Cardiac muscle cell (in vitro differentiated cells and primary cell): ENCODE measurements at regions not wholly inside any gene's neighbourhood (a gene's known extent, or its start where the extent isn't known, plus 50 kb on each side); places are given as distances from the start of the nearest gene placed in this dataset.

Experiments used
- DNase-seq, 2 donors: peaks; one replicate each; pipeline versions ENCODE4 v3.0.0 to v3.0.0-alpha.2; 2010 to 2017; ENCODE audit warnings: low read depth in 1 of 2, low spot score in 1 of 2
- H3K27ac ChIP-seq: fragments of 200-600 bp; sonication (generic); 2 replicates; pipeline ENCODE4 v1.5.1; 2016
- H3K27me3 ChIP-seq: fragments of 200-600 bp; sonication (generic); 2 replicates; pipeline ENCODE4 v1.6.0; 2016; ENCODE audit warnings: control low read depth
- H3K36me3 ChIP-seq: fragments of 200-600 bp; sonication (generic); 2 replicates; pipeline ENCODE4 v1.5.1; 2016; ENCODE audit warnings: control low read depth
- H3K4me1 ChIP-seq: fragments of 200-600 bp; sonication (generic); 2 replicates; pipeline ENCODE4 v1.8.1; 2017; ENCODE audit warnings: low read depth, mild to moderate bottlenecking, mixed run types
- H3K4me3 ChIP-seq: fragments of 200-600 bp; sonication (generic); 2 replicates; pipeline ENCODE4 v1.5.1; 2016; ENCODE audit warnings: mild to moderate bottlenecking
- H3K9me3 ChIP-seq: fragments of 200-600 bp; sonication (generic); 2 replicates; pipeline ENCODE4 v1.5.1; 2017; ENCODE audit warnings: low read depth, mild to moderate bottlenecking, control low read depth
- TF ChIP-seq, protein P1 (sequence below): IDR thresholded peaks from 2 replicates; pipeline ENCODE4 v1.5.1; 2012; ENCODE audit warnings: low read depth, mild to moderate bottlenecking, low read length

DNA sequence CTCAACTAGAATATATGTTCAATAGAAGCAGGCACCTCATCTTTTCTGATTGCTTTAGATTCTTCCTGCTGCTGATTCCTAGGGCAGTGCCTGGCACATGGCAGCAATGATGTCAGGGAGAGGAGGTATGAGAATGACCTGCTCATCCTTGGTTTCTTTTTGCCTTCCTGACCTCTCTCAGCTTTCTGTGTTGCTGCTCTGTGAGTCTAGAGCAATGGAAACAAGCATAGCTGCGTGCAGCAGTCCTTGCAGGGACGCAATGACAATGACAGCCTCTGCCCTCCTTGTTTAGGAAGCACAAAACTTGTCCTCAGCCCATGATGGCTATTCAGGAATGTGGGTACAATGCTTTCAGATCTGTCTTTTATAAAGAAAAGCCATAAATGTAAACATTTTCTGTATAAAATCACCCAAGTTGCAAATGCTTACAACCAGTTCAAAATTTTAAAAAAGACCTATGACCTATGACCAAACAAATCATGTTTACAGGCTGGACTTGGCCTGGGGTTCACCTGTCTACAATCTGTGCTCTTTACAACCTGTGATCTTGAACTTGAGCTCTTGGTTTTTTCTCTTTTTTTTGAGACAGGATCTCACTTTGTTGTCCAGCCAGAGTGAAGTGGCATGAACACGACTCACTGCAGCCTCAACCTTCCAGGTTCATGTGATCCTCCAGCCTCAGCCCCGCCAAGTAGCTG, 549.4 kb upstream of the ATP2B1 start:
- DNase-seq, result no peak
- no peak overlapping the region for H3K27ac ChIP-seq
- no peaks in the 10 kb centered on the region for H3K27me3 ChIP-seq
- peaks cover 10% of the 10 kb centered on the region for H3K4me1 ChIP-seq
- no peaks in the 10 kb centered on the region for H3K36me3 ChIP-seq
- no peak overlapping the region for H3K4me3 ChIP-seq
- H3K9me3 ChIP-seq, result no peaks in the 10 kb centered on the region
- TF ChIP-seq, protein P1, sequence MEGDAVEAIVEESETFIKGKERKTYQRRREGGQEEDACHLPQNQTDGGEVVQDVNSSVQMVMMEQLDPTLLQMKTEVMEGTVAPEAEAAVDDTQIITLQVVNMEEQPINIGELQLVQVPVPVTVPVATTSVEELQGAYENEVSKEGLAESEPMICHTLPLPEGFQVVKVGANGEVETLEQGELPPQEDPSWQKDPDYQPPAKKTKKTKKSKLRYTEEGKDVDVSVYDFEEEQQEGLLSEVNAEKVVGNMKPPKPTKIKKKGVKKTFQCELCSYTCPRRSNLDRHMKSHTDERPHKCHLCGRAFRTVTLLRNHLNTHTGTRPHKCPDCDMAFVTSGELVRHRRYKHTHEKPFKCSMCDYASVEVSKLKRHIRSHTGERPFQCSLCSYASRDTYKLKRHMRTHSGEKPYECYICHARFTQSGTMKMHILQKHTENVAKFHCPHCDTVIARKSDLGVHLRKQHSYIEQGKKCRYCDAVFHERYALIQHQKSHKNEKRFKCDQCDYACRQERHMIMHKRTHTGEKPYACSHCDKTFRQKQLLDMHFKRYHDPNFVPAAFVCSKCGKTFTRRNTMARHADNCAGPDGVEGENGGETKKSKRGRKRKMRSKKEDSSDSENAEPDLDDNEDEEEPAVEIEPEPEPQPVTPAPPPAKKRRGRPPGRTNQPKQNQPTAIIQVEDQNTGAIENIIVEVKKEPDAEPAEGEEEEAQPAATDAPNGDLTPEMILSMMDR, result no peak

DNA sequence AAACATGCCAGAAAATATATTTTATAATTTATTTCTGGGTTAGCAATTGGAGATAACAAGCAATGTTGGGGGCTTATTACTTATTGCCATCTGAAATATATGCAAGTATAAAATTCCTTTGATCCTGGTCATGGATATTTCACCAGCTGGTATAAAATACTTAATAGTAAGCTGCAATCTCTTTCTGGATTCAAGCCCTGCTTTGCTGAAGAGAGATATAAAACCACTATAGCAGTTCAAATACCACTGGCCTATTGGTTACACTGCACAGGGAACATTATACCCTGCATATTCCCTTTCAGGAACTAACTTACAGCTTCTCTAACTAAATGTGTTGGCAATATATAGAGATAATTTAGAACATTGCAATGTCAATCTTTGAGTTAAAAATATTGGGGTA, 546.2 kb upstream of the ATP2B1 start:
- Histone ChIP-seq H3K9me3 (no peaks in the 10 kb centered on the region), H3K4me1 (no peaks in the 10 kb centered on the region), H3K36me3 (no peaks in the 10 kb centered on the region), H3K27me3 (no peaks in the 10 kb centered on the region), H3K4me3 (no peak overlapping the region), H3K27ac (no peak overlapping the region)
- TF ChIP-seq, protein P1, result no peak
- no peak for DNase-seq

DNA sequence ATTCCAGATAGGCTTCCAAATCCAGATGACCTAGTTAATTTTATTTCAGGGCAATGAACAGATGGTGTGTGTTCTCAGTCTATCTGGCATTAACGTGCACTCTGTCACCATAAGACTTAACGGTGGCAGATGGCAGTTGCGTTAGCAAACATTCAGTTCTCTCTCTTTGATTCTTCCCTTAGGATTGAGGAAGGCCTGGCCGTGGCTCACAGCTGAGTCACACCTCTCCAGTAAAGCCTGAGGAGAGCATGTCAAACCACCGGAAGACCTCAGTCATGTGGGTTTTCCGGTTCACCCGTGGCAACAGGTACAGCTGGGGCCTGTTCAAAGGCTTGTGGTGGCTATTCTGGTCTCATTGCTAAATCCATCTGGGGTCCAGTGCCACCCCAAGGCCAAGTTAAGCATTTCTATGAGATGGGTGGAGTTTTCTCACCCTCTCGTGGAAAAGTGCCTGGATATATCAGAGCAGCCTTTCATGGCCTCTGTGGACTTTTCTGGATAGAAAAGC, 545.1 kb upstream of the ATP2B1 start:
- peak; percentile 2 to 89 for DNase-seq
- Histone ChIP-seq H3K36me3 (no peaks in the 10 kb centered on the region), H3K27ac (no peak overlapping the region), H3K4me1 (no peaks in the 10 kb centered on the region), H3K4me3 (no peak overlapping the region), H3K27me3 (no peaks in the 10 kb centered on the region), H3K9me3 (no peaks in the 10 kb centered on the region)
- TF ChIP-seq, protein P1, result peak; percentile 38

DNA sequence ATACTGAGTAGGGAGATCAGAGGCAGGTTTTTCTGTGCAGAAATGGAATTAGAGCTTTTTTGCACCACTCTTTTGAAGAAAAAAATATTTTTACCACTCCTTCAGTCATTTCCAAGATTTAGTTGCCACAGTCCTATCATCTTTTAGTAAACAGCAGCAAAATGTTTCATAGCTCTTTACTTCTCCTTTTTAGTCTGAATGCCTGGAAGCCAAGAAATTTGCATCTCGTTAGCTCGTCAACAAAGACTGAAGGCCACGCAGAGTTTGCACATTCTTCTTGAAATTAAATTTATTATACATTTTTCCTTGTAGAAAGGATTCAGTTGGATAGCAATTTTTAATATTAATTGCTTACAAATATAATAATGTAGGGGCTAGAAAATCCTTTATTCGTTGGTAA, 544.5 kb upstream of the ATP2B1 start:
- Histone ChIP-seq H3K4me1 (no peaks in the 10 kb centered on the region), H3K9me3 (no peaks in the 10 kb centered on the region), H3K4me3 (no peak overlapping the region), H3K27me3 (no peaks in the 10 kb centered on the region), H3K36me3 (no peaks in the 10 kb centered on the region), H3K27ac (no peak overlapping the region)
- DNase-seq, result no peak
- TF ChIP-seq, protein P1, result no peak

DNA sequence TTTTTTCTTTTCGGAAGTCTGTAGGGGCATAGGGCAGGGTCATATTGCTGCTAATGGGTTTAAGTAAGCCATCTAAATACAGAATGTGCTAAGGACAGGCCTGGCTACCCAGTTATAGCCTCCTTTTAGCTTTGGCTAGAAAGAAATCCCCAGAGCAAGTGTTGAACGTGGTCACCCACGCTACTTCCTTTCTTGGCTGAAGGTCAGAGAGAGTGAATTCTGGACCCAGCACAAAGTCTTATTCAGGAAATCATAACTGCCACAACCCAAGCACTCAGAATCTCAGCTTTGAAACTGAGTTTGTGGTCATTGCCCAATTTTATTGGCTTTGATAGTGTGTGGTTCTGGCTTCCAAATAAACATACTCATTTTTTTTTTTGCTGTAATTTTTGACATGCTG, 542.1 kb upstream of the ATP2B1 start:
- Histone ChIP-seq H3K4me1 (no peaks in the 10 kb centered on the region), H3K9me3 (no peaks in the 10 kb centered on the region), H3K27me3 (no peaks in the 10 kb centered on the region), H3K36me3 (no peaks in the 10 kb centered on the region), H3K27ac (no peak overlapping the region), H3K4me3 (no peak overlapping the region)
- TF ChIP-seq, protein P1, result no peak
- DNase-seq, result peak in 1 of 2 donors; percentile 84

DNA sequence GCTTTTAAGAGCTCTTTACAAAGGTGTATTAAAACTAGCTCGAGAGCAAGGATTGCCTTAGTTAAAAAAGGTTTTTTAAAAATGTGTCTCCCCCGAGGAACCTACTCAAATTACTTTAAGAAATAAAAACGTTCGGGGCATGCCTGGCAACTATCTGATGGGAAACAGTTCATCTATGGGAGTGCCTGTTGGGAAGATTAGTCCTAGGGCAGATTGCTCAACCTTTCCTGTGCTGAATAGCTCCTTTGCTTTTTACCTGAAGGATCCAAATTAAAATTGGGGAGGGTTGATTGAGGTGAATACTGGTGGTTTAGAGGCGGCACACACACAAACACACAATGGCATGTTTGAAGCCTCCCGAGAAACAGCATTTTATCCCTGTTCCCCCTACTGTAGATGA, 541.4 kb upstream of the ATP2B1 start:
- Histone ChIP-seq H3K27ac (no peak overlapping the region), H3K9me3 (no peaks in the 10 kb centered on the region), H3K4me1 (no peaks in the 10 kb centered on the region), H3K27me3 (no peaks in the 10 kb centered on the region), H3K36me3 (no peaks in the 10 kb centered on the region), H3K4me3 (no peak overlapping the region)
- TF ChIP-seq, protein P1, result no peak
- DNase-seq, result no peak
